Sigmoid colon (tissue), 6 donors: ENCODE measurements at regions not wholly inside any gene's neighbourhood (a gene's known extent, or its start where the extent isn't known, plus 50 kb on each side); places are given as distances from the start of the nearest gene placed in this dataset.

ENCODE experiments used
- DNase-seq: peaks from one replicate; pipeline ENCODE4 v3.0.0-alpha.2; 2019
- H3K27ac ChIP-seq, 4 donors: fragments of 200-600 bp; sonication (generic); one replicate each; pipeline ENCODE4 v1.5.1; 2016 to 2019; ENCODE audit warnings: mild to moderate bottlenecking in 1 of 4
- H3K27me3 ChIP-seq, 3 donors: fragments of 200-600 bp; sonication (generic); one replicate each; pipeline ENCODE4 v1.5.1; 2019; ENCODE audit warnings: mild to moderate bottlenecking in 1 of 3
- H3K36me3 ChIP-seq, 4 donors: fragments of 200-600 bp; sonication (generic); one replicate each; pipeline ENCODE4 v1.5.1; 2016 to 2019
- H3K4me1 ChIP-seq, 4 donors: fragments of 200-600 bp; sonication (generic); one replicate each; pipeline ENCODE4 v1.5.1; 2017 to 2019
- H3K4me3 ChIP-seq, 4 donors: fragments of 200-600 bp; sonication (generic); one replicate each; pipeline ENCODE4 v1.5.1; 2017 to 2019; ENCODE audit warnings: mild to moderate bottlenecking in 2 of 4, moderate library complexity in 1 of 4
- H3K9me3 ChIP-seq, 4 donors: fragments of 200-600 bp in 3 of 4; sonication (generic) in 3 of 4; one replicate each; pipeline versions ENCODE4 v1.5.1 to v1.6.1; 2013 to 2019
- EP300 ChIP-seq, 4 donors: sonication (generic); formaldehyde crosslinking; IDR thresholded peaks; one replicate each; pipeline ENCODE4 v1.6.1; 2017; ENCODE audit warnings: antibody characterized with exemption in 4 of 4
- POLR2A ChIP-seq, 2 donors: fragments of 450-650 bp; IDR thresholded peaks; one replicate each; pipeline ENCODE4 v1.6.1; 2016; ENCODE audit warnings: antibody characterized with exemption in 2 of 2, mild to moderate bottlenecking in 2 of 2, moderate library complexity in 2 of 2
- POLR2AphosphoS5 ChIP-seq, 4 donors: sonication (generic); formaldehyde crosslinking; IDR thresholded peaks; one replicate each; pipeline ENCODE4 v1.6.1; 2017; ENCODE audit warnings: antibody characterized with exemption in 4 of 4
- WGBS, 2 donors: extraction: QIAGEN DNeasy Blood & Tissue Kit; methylation state at CpG; one replicate each; pipeline ENCODE4 v1.1.7; 2013; 5-methylcytosine and 5-hydroxymethylcytosine counted together
- intact Hi-C: fragments of 100-400 bp; cut with DNase I; formaldehyde crosslinking; loops from one replicate; pipeline ENCODE4 v1.15.1; 2023
- TF ChIP-seq, protein P1 (sequence below), 4 experiments: fragments of 450-650 bp in 3 of 4; fragments of 200-600 bp in 1 of 4; IDR thresholded peaks; one replicate each; pipeline ENCODE4 v1.5.1; 2016 to 2019; ENCODE audit warnings: antibody characterized with exemption in 4 of 4, mild to moderate bottlenecking in 3 of 4, moderate library complexity in 2 of 4
- donor health status: healthy with polysubstance abuse.
- donor health status: healthy.

DNA sequence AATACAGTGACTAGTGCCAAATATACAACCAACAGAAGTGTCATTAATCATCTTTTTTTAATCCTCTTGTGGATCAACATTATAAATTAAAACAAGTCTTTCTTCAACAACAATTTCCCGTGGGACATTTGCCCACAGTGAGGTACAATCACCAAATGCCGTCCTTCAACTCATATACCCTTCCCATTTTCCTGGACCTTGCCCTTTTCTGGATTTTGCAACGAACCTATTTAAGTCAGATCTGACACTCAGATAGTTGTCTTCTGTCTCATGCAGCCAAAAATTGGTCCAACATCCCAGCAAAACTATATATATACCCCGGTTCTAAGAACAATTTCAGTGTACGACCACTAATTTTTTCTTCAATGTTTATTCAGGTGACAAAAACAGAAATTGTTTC lies 324.0 kb downstream of the DSEL start:
- no peaks in the 10 kb centered on the region for H3K36me3 ChIP-seq
- no peaks in the 10 kb centered on the region for H3K4me1 ChIP-seq
- DNase-seq: no peak
- no peaks in the 10 kb centered on the region for H3K27me3 ChIP-seq
- H3K27ac ChIP-seq: no peak overlapping the region
- no peak overlapping the region for H3K4me3 ChIP-seq
- no peak for TF ChIP-seq POLR2A (IDR thresholded peaks at IDR 0.05)
- TF ChIP-seq, protein P1, sequence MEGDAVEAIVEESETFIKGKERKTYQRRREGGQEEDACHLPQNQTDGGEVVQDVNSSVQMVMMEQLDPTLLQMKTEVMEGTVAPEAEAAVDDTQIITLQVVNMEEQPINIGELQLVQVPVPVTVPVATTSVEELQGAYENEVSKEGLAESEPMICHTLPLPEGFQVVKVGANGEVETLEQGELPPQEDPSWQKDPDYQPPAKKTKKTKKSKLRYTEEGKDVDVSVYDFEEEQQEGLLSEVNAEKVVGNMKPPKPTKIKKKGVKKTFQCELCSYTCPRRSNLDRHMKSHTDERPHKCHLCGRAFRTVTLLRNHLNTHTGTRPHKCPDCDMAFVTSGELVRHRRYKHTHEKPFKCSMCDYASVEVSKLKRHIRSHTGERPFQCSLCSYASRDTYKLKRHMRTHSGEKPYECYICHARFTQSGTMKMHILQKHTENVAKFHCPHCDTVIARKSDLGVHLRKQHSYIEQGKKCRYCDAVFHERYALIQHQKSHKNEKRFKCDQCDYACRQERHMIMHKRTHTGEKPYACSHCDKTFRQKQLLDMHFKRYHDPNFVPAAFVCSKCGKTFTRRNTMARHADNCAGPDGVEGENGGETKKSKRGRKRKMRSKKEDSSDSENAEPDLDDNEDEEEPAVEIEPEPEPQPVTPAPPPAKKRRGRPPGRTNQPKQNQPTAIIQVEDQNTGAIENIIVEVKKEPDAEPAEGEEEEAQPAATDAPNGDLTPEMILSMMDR (IDR thresholded peaks at IDR 0.05): no peak
- no peak for TF ChIP-seq POLR2AphosphoS5 (IDR thresholded peaks at IDR 0.05)
- TF ChIP-seq EP300 (IDR thresholded peaks at IDR 0.05): no peak
- no peaks in the 10 kb centered on the region for H3K9me3 ChIP-seq
- 29 to 67% methylated on average over 5 of the region's 5 CpGs for WGBS, 2 donors
- intact Hi-C loops: no loop called here

GRCh38 chr18:67183398-67183797 lies 333.1 kb downstream of the DSEL start:
- Histone ChIP-seq H3K27ac (no peak overlapping the region), H3K27me3 (no peaks in the 10 kb centered on the region), H3K4me1 (no peaks in the 10 kb centered on the region), H3K36me3 (no peaks in the 10 kb centered on the region), H3K9me3 (no peaks in the 10 kb centered on the region), H3K4me3 (no peak overlapping the region)
- WGBS, 2 donors: 61 to 65% methylated on average over 4 of the region's 4 CpGs
- DNase-seq: no peak
- TF ChIP-seq POLR2AphosphoS5 (IDR thresholded peaks at IDR 0.05) (no peak), POLR2A (IDR thresholded peaks at IDR 0.05) (no peak), EP300 (IDR thresholded peaks at IDR 0.05) (no peak)
- TF ChIP-seq, protein P1 (IDR thresholded peaks at IDR 0.05): no peak
- intact Hi-C loops: no loop called here

GRCh38 chr18:67179726-67180125 lies 336.8 kb downstream of the DSEL start:
- no peaks in the 10 kb centered on the region for H3K36me3 ChIP-seq
- no peaks in the 10 kb centered on the region for H3K27me3 ChIP-seq
- H3K4me1 ChIP-seq: no peaks in the 10 kb centered on the region
- no peak overlapping the region for H3K4me3 ChIP-seq
- TF ChIP-seq EP300 (IDR thresholded peaks at IDR 0.05): no peak
- TF ChIP-seq, protein P1 (IDR thresholded peaks at IDR 0.05): no peak
- no peak for TF ChIP-seq POLR2AphosphoS5 (IDR thresholded peaks at IDR 0.05)
- no peak for TF ChIP-seq POLR2A (IDR thresholded peaks at IDR 0.05)
- no peak overlapping the region for H3K27ac ChIP-seq
- no peaks in the 10 kb centered on the region for H3K9me3 ChIP-seq
- intact Hi-C loops: no loop called here
- WGBS, 2 donors: 56 to 75% methylated on average over 3 of the region's 3 CpGs
- DNase-seq: no peak

GRCh38 chr18:67159662-67160061 lies 356.9 kb downstream of the DSEL start:
- H3K4me3 ChIP-seq: no peak overlapping the region
- H3K36me3 ChIP-seq: no peaks in the 10 kb centered on the region
- 80 to 91% methylated on average over 2 of the region's 2 CpGs for WGBS, 2 donors
- no peaks in the 10 kb centered on the region for H3K27me3 ChIP-seq
- intact Hi-C loops: no loop called here
- no peaks in the 10 kb centered on the region for H3K9me3 ChIP-seq
- H3K4me1 ChIP-seq: no peaks in the 10 kb centered on the region
- H3K27ac ChIP-seq: no peak overlapping the region
- no peak for DNase-seq
- TF ChIP-seq POLR2AphosphoS5 (IDR thresholded peaks at IDR 0.05) (no peak), POLR2A (IDR thresholded peaks at IDR 0.05) (no peak), EP300 (IDR thresholded peaks at IDR 0.05) (no peak)
- TF ChIP-seq, protein P1 (IDR thresholded peaks at IDR 0.05): no peak

- no peak for DNase-seq
- TF ChIP-seq, protein P1 (IDR thresholded peaks at IDR 0.05): no peak
- TF ChIP-seq EP300 (IDR thresholded peaks at IDR 0.05) (no peak), POLR2AphosphoS5 (IDR thresholded peaks at IDR 0.05) (no peak), POLR2A (IDR thresholded peaks at IDR 0.05) (no peak)
- H3K27me3 ChIP-seq: no peaks in the 10 kb centered on the region
- intact Hi-C loops: no loop called here
- no peaks in the 10 kb centered on the region for H3K9me3 ChIP-seq
- no peak overlapping the region for H3K27ac ChIP-seq
- H3K4me3 ChIP-seq: no peak overlapping the region
- H3K36me3 ChIP-seq: no peaks in the 10 kb centered on the region
- no peaks in the 10 kb centered on the region for H3K4me1 ChIP-seq
- WGBS, 2 donors: 85 to 92% methylated on average over 3 of the region's 3 CpGs
Measured at GRCh38 chr18:67154979-67155378, 361.5 kb downstream of the DSEL start.
